NCI-H2029 (cell line): ENCODE measurements at regions not wholly inside any gene's neighbourhood (a gene's known extent, or its start where the extent isn't known, plus 50 kb on each side); places are given as distances from the start of the nearest gene placed in this dataset.

Experiments
- DNase-seq: peaks from one replicate; lab custom pipeline; 2025; lab: John Stamatoyannopoulos, UW

- no peak for DNase-seq
Observed at GRCh38 chr22:48265000-48265625, 1502.7 kb downstream of the TBC1D22A start.

GRCh38 chr22:48264586-48264985 is 1502.1 kb downstream of the TBC1D22A start:
- no peak for DNase-seq

DNA sequence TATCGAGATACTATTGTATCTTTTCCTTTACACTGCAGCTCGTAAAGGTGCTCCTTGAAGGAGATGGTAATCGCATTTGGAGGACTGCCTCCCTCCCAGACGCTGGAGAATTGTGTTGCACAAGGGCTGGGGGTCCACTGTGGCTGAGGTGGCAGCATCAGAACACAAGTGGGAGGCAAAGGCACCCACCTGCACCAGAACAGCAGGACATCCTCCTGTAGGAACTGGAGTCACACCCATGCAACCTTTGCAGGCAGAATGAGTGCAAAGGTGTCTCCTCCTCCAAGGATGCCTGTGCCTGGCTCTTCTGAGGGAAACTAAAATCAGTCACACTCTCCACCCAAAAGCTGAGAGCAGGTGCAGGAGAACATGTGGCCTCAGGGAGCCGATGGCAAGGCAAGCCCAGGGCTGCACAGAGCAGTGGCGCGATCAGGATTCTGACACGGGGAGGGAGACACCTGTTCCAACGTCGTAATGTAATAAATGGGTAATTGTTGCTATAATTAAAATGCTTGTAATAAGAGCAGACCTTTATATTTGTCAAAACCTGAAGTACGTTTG is 1501.4 kb downstream of the TBC1D22A start:
- no peak for DNase-seq

DNA sequence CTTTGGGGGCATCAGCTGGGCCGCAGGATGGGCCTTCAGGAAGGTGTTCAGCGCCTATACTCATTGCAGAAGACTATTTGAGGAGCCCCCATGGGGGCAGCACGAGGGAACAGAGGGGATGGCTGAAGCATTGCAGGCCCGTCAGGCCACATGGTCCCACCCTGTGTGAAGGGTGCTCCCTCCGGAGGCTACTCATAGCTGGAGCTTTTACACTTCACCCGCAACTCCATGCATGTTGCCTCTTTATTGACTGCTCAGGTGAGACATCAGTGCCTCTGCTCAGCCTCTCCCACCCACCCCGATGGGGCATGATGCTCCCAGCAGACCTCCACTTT is 1500.9 kb downstream of the TBC1D22A start:
- DNase-seq = no peak

- no peak for DNase-seq
Observed at GRCh38 chr22:48262596-48263430, 1500.4 kb downstream of the TBC1D22A start.

- no peak for DNase-seq
Observed at GRCh38 chr22:48261706-48262105, 1499.3 kb downstream of the TBC1D22A start.

- no peak for DNase-seq
Observed at GRCh38 chr22:48261048-48261621, 1498.7 kb downstream of the TBC1D22A start.

DNA sequence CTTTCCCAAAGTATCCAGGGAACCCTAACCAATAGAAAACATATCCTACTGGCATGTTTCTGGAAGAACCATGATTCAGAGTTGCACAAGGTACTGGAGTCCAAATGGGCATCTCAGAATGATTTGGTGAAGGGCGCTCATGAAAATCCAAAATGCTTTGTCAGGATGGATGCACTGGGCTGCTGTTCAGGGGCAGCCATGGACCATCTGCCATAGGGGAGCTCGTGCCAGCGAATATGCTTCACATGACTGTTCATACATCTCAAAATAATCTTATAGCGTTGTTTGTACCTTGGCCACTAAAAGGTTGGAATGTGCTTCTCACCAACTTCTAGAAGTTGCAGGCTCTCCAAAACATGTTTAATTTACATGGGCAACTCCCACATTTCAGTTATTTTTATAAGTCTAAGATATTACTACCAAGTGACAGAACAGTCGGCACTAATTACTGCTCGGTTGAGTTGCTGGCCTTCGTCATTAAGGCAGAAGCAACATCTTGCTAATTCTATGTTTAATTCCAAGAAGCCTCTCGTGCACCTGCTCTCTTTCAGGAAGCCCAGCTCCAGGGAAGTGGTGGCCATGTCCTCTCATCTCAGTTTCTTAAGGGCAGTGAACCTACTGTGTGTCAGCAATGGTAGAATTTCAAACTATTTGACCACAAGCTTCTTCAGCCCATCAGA is 1497.7 kb downstream of the TBC1D22A start:
- no peak for DNase-seq

DNA sequence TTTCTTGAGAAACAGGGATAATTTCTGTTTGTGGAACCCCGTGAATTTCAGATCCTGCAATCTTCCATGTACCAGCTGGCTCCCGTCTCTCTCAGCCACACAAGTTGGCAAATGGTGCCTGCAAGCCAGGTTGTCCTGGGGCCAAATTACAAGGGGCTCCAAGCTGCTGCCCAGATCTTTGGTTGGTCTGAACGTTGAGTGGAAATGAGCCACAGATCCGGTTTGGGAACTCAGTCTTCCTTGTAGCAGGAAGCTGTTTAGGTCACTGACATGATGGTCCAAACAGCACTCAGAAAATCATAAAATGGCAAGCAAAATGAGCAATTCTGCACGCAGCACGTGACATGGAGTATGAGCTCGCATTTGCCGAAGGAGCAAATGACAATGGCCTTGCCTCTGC is 1496.4 kb downstream of the TBC1D22A start:
- no peak for DNase-seq

GRCh38 chr22:48258064-48258701 is 1495.7 kb downstream of the TBC1D22A start:
- no peak for DNase-seq

DNA sequence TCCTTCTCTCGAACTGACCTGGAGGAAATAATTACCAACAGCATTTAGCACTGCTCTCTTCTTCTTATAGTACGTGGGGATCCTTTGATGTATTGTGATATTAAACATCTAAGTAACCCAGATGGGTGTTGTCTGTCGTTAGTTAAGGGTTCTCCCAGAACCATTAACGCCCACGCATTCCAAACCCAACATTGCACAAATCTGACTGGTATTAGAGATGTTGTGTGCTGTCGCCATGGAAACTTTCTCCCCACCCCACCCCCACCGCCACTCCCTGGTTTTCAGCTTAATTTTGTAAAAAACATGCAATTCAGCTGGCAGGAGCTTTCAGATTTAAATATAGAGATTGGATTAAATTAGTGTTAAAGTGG is 1495.2 kb downstream of the TBC1D22A start:
- no peak for DNase-seq

DNA sequence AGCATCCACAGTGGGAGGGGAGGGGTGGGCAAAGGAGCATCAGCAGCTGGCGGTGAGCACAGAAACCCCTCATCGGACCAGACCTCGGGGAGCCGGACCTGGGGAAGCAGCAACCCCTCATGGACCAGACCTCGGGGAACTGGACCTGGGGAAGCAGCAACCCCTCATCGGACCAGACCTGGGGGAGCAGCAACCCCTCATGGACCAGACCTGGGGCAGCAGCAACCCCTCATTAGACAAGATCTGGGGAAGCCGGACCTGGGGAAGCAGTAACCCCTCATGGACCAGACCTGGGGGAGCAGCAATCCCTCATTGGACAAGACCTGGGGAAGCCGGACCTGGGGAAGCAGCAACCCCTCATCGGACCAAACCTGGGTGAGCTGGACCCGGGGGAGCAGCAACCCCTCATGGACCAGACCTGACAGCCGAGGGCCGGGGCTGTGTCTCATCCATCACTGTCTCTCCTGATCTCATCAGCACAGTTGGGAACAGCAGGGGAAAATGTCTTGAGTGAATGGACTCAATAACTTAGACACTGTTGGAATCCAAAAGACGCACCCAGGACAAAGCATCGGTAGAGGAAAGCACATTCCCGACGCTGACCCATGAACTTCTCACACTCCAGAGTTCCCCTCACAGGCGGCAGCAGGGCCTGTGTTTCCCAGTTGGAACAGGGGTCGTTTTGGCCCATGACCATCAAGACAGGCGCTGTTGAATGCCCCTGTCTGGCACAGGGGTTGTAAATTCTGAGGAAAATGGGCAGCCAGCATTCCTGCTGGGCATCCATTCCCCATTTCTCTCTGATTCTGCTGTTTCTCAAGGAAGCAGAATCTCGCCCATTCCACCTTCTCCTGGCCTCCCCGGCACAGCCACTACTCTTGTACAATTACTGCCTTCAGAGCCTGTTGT is 1494.6 kb downstream of the TBC1D22A start:
- DNase-seq = no peak

GRCh38 chr22:48256041-48256739 is 1493.7 kb downstream of the TBC1D22A start:
- DNase-seq = no peak

- DNase-seq = peak; percentile 54
Observed at GRCh38 chr22:48254311-48254873, 1491.9 kb downstream of the TBC1D22A start.

GRCh38 chr22:48253573-48253972 is 1491.1 kb downstream of the TBC1D22A start:
- DNase-seq = no peak

DNA sequence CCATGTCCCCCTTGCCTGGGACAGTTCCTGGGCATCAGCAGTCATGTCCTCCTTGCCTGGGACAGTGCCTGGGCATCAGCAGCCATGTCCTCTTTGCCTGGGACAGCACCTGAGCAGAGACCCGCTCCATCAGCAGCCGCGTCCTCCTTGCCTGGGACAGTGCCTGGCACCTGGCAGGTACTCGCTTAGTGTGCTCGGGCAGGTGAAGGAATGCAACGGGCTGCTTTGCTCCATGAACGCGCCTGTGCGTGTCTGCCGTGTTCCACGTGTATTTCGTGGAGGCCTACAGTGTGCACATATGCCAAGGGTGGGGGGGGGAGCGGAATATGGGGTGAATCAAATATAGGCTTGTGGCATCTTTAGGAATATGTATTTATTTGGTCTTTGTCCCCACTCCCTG is 1490.7 kb downstream of the TBC1D22A start:
- DNase-seq = no peak

DNA sequence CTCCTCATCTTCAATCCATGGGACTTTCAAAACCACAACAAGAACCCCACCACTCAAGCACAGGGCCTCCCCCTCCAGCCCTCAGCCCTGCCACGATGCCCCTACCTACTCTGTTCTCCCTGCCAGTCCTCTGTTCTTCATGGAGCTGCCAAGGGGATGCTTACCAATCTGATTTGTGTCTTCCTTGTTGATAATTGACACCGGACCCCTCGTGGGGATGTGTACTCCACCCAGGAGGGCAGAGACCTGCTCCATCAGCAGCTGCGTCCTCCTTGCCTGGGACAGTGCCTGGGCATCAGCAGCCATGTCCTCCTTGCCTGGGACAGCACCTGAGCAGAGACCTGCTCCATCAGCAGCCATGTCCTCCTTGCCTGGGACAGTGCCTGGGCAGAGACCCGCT is 1489.2 kb downstream of the TBC1D22A start:
- no peak for DNase-seq

GRCh38 chr22:48250937-48251530 is 1488.6 kb downstream of the TBC1D22A start:
- no peak for DNase-seq

- DNase-seq = no peak
Observed at GRCh38 chr22:48250286-48250895, 1487.9 kb downstream of the TBC1D22A start.
